ENCODE measurements at regions not wholly inside any gene's neighbourhood (a gene's known extent, or its start where the extent isn't known, plus 50 kb on each side); places are given as distances from the start of the nearest gene placed in this dataset.
A peak's percentile ranks its signal among the peaks of the same experiment; 100 is the strongest.

- TF ChIP-seq POLR2A (IDR thresholded peaks at IDR 0.05) (no peak), CTCF (IDR thresholded peaks at IDR 0.05 in 8 of 11, conservative IDR thresholded peaks at IDR 0.05 in 3 of 11) (peak in 7 of 11 experiments; percentile 23 to 44 (median 27))
Measured at GRCh38 chr3:73868688-73869315, 244.1 kb upstream of the PDZRN3 start.
